ENCODE measurements at regions not wholly inside any gene's neighbourhood (a gene's known extent, or its start where the extent isn't known, plus 50 kb on each side); places are given as distances from the start of the nearest gene placed in this dataset.

GRCh38 chr4:151537687-151538086 is 128.7 kb downstream of the FHIP1A start (continued):
- TF ChIP-seq NR2F1 (CRISPR knock-in tag; IDR thresholded peaks at IDR 0.05) (no peak), SOX5 (CRISPR knock-in tag; IDR thresholded peaks at IDR 0.05; ENCODE audit: borderline replicate concordance) (no peak), HES4 (CRISPR knock-in tag; IDR thresholded peaks at IDR 0.05; ENCODE audit: borderline replicate concordance) (no peak), ZNF501 (CRISPR knock-in tag; IDR thresholded peaks at IDR 0.05) (no peak), ISX (CRISPR knock-in tag; conservative IDR thresholded peaks at IDR 0.05) (no peak), THRA (CRISPR knock-in tag; IDR thresholded peaks at IDR 0.05; ENCODE audit: borderline replicate concordance) (no peak)

GRCh38 chr4:151538963-151539362 is 130.0 kb downstream of the FHIP1A start:
- no peak overlapping the region for H3K27ac ChIP-seq (ENCODE audit: extremely low read length, insufficient read depth, low read length)
- CTCF ChIA-PET (ENCODE audit: low intra/inter-chr PET ratio, low total read pairs): no interaction called here

More at GRCh38 chr4:151538963-151539362, 130.0 kb downstream of the FHIP1A start:
- TF ChIP-seq ZNF605 (CRISPR knock-in tag; IDR thresholded peaks at IDR 0.05) (no peak), U2AF1 (optimal IDR thresholded peaks at IDR 0.05; ENCODE audit: low read depth, low read length) (no peak), NFYB (CRISPR knock-in tag; IDR thresholded peaks at IDR 0.05) (no peak), FUBP1 (CRISPR knock-in tag; IDR thresholded peaks at IDR 0.05; ENCODE audit: borderline replicate concordance) (no peak), CBFB (CRISPR knock-in tag; IDR thresholded peaks at IDR 0.05) (no peak), ZNF543 (CRISPR knock-in tag; IDR thresholded peaks at IDR 0.05) (no peak), NR2F2 (IDR thresholded peaks at IDR 0.05; ENCODE audit: borderline replicate concordance, low read depth) (no peak), ELF3 (CRISPR knock-in tag; IDR thresholded peaks at IDR 0.05) (no peak)
- intact Hi-C loops (cut with micrococcal nuclease; ENCODE audit: unreplicated experiment) (no loop called here), in situ Hi-C loops (cut with HindIII; ENCODE audit: extremely low pct_ligation_motif_present, low pct_unique_long_range_greater_than_20kb) (no loop called here)
- POLR2A ChIA-PET: no interaction called here
- no peak for ATAC-seq
- H3K9ac ChIP-seq (ENCODE audit: insufficient read depth, low read depth, low read length): no peak overlapping the region
- no peak overlapping the region for H3K4me3 ChIP-seq (replicated peaks in 1 of 3; ENCODE audit: insufficient read depth in 1 of 3, low read depth in 2 of 3, low read length in 3 of 3)
- H3K79me2 ChIP-seq (ENCODE audit: insufficient read depth, low read length): no peaks in the 10 kb centered on the region
- H4K20me1 ChIP-seq (ENCODE audit: insufficient read depth, low read length): no peaks in the 10 kb centered on the region
- 78% methylated on average over 4 of the region's 4 CpGs for WGBS (ENCODE audit: low lambda C conversion rate)
- H3K27me3 ChIP-seq (ENCODE audit: control insufficient read depth in 1 of 2, insufficient read depth in 2 of 2, low read length in 2 of 2): no peaks in the 10 kb centered on the region
- H3K36me3 ChIP-seq (replicated peaks in 1 of 2; ENCODE audit: control insufficient read depth in 1 of 2, insufficient read depth in 2 of 2, low read length in 2 of 2): no peaks in the 10 kb centered on the region
- no peak for DNase-seq (ENCODE audit: low spot score)
- FAIRE-seq: no peak
- no peaks in the 10 kb centered on the region for H3K9me3 ChIP-seq (ENCODE audit: low read length)
- no peaks in the 10 kb centered on the region for H3K4me1 ChIP-seq (ENCODE audit: insufficient read depth, low read length)
- no peak overlapping the region for H2AFZ ChIP-seq (ENCODE audit: low read length)
- H3K4me2 ChIP-seq (ENCODE audit: low read depth, low read length): no peak overlapping the region
- no TSS peak for BruUV-seq (replicated peaks)
